C4-2B (cell line): ENCODE measurements at regions not wholly inside any gene's neighbourhood (a gene's known extent, or its start where the extent isn't known, plus 50 kb on each side); places are given as distances from the start of the nearest gene placed in this dataset.

Source experiments
- CTCF ChIP-seq: fragments of 450-650 bp; conservative IDR thresholded peaks from 2 replicates; pipeline ENCODE4 v1.5.1; 2017; ENCODE audit warnings: mild to moderate bottlenecking
- ZFX ChIP-seq: fragments of 450-650 bp; IDR thresholded peaks from 2 replicates; pipeline ENCODE4 v1.6.1; 2017

- TF ChIP-seq CTCF, result no peak
- no peak for TF ChIP-seq ZFX
Observed at GRCh38 chr10:10958041-10958440, 59.6 kb upstream of the CELF2 start.
